Lower lobe of right lung (tissue), 2 donors: ENCODE measurements at regions not wholly inside any gene's neighbourhood (a gene's known extent, or its start where the extent isn't known, plus 50 kb on each side); places are given as distances from the start of the nearest gene placed in this dataset.

Experiments
- ATAC-seq, 2 donors: fragments of 200-7000 bp; cut with Tn5 transposase; one replicate each; pipeline ENCODE4 v1.9.1; 2020 to 2022; ENCODE audit warnings: mild to moderate bottlenecking in 2 of 2, moderate library complexity in 2 of 2
- DNase-seq: peaks from one replicate; pipeline ENCODE4 v3.0.0-alpha.2; 2020
- H3K27ac ChIP-seq: fragments of 200-600 bp; one replicate; pipeline ENCODE4 v1.8.0; 2022
- H3K27me3 ChIP-seq: fragments of 200-600 bp; one replicate; pipeline ENCODE4 v1.8.0; 2022; ENCODE audit warnings: low read depth
- H3K36me3 ChIP-seq: fragments of 200-600 bp; one replicate; pipeline ENCODE4 v1.8.0; 2022; ENCODE audit warnings: mild to moderate bottlenecking
- H3K4me1 ChIP-seq: fragments of 200-600 bp; one replicate; pipeline ENCODE4 v1.8.0; 2022
- H3K4me3 ChIP-seq: fragments of 200-600 bp; one replicate; pipeline ENCODE4 v1.8.0; 2022; ENCODE audit warnings: mild to moderate bottlenecking
- H3K9me3 ChIP-seq: fragments of 200-600 bp; one replicate; pipeline ENCODE4 v1.8.0; 2022
- CTCF ChIP-seq: fragments of 200-600 bp; IDR thresholded peaks from one replicate; pipeline ENCODE4 v1.8.0; 2022; ENCODE audit warnings: antibody characterized with exemption, mild to moderate bottlenecking
- intact Hi-C: fragments of 100-400 bp; cut with DNase I; formaldehyde crosslinking; loops from one replicate; pipeline ENCODE4 v1.11.0; 2022
- donor health status: DM: no; HTN: yes; CAD: no; lungs with severe emphysema.

- no peaks in the 10 kb centered on the region for H3K9me3 ChIP-seq
- no peak overlapping the region for H3K27ac ChIP-seq
- H3K4me1 ChIP-seq, result no peaks in the 10 kb centered on the region
- no peak for ATAC-seq
- H3K27me3 ChIP-seq, result no peaks in the 10 kb centered on the region
- TF ChIP-seq CTCF, result no peak
- DNase-seq, result no peak
- intact Hi-C loops, result no loop called here
- no peak overlapping the region for H3K4me3 ChIP-seq
- H3K36me3 ChIP-seq, result no peaks in the 10 kb centered on the region
Measured at GRCh38 chr2:67313536-67313935, 83.6 kb upstream of the ETAA1 start.

GRCh38 chr2:67318031-67318430 lies 79.1 kb upstream of the ETAA1 start:
- no peaks in the 10 kb centered on the region for H3K27me3 ChIP-seq
- intact Hi-C loops, result no loop called here
- TF ChIP-seq CTCF, result no peak
- H3K36me3 ChIP-seq, result no peaks in the 10 kb centered on the region
- no peaks in the 10 kb centered on the region for H3K9me3 ChIP-seq
- H3K4me3 ChIP-seq, result no peak overlapping the region
- peaks cover 4% of the 10 kb centered on the region for H3K4me1 ChIP-seq
- no peak overlapping the region for H3K27ac ChIP-seq
- DNase-seq (no peak), ATAC-seq (no peak)

GRCh38 chr2:67318563-67318962 lies 78.6 kb upstream of the ETAA1 start:
- ATAC-seq, result no peak
- TF ChIP-seq CTCF, result no peak

GRCh38 chr2:67318993-67319481 lies 78.1 kb upstream of the ETAA1 start:
- ATAC-seq (no peak), DNase-seq (no peak)
- no peaks in the 10 kb centered on the region for H3K27me3 ChIP-seq
- no peak overlapping the region for H3K4me3 ChIP-seq
- no peak for TF ChIP-seq CTCF
- peaks cover 4% of the 10 kb centered on the region for H3K4me1 ChIP-seq
- intact Hi-C loops, result no loop called here
- no peak overlapping the region for H3K27ac ChIP-seq
- no peaks in the 10 kb centered on the region for H3K36me3 ChIP-seq
- no peaks in the 10 kb centered on the region for H3K9me3 ChIP-seq

More at GRCh38 chr2:67318563-67318962, 78.6 kb upstream of the ETAA1 start:
- Histone ChIP-seq H3K36me3 (no peaks in the 10 kb centered on the region), H3K27me3 (no peaks in the 10 kb centered on the region), H3K27ac (no peak overlapping the region), H3K4me3 (no peak overlapping the region), H3K4me1 (peaks cover 4% of the 10 kb centered on the region), H3K9me3 (no peaks in the 10 kb centered on the region)
- no peak for DNase-seq
- intact Hi-C loops, result no loop called here

- no peak for ATAC-seq
- intact Hi-C loops, result no loop called here
Measured at GRCh38 chr2:67320861-67321587, 76.1 kb upstream of the ETAA1 start.

More at GRCh38 chr2:67320861-67321587, 76.1 kb upstream of the ETAA1 start:
- H3K27me3 ChIP-seq, result no peaks in the 10 kb centered on the region
- DNase-seq, result no peak
- peaks cover 4% of the 10 kb centered on the region for H3K4me1 ChIP-seq
- H3K36me3 ChIP-seq, result no peaks in the 10 kb centered on the region
- TF ChIP-seq CTCF, result no peak
- H3K4me3 ChIP-seq, result no peak overlapping the region
- H3K27ac ChIP-seq, result no peak overlapping the region
- no peaks in the 10 kb centered on the region for H3K9me3 ChIP-seq
